ENCODE measurements at regions not wholly inside any gene's neighbourhood (a gene's known extent, or its start where the extent isn't known, plus 50 kb on each side); places are given as distances from the start of the nearest gene placed in this dataset.

GRCh38 chr11:115084231-115084630 is 405.9 kb downstream of the NXPE2 start:
- Histone ChIP-seq H3K27ac (no peak overlapping the region), H3K4me3 (no peak overlapping the region)
- DNase-seq (ENCODE audit: low spot score) = no peak
- no peak for TF ChIP-seq CTCF (IDR thresholded peaks at IDR 0.05)

- TF ChIP-seq CTCF (IDR thresholded peaks at IDR 0.05) = no peak
- Histone ChIP-seq H3K4me3 (no peak overlapping the region), H3K27ac (no peak overlapping the region)
- no peak for DNase-seq (ENCODE audit: low spot score)
Measured at GRCh38 chr11:115085461-115086210, 407.3 kb downstream of the NXPE2 start.

- DNase-seq (ENCODE audit: low spot score) = no peak
- H3K4me3 ChIP-seq = no peak overlapping the region
- no peak overlapping the region for H3K27ac ChIP-seq
- TF ChIP-seq CTCF (IDR thresholded peaks at IDR 0.05) = no peak
Measured at GRCh38 chr11:115087791-115088190, 409.5 kb downstream of the NXPE2 start.

GRCh38 chr11:115092516-115092915 is 411.7 kb downstream of the CADM1 start:
- TF ChIP-seq CTCF (IDR thresholded peaks at IDR 0.05) = no peak
- DNase-seq (ENCODE audit: low spot score) = no peak
- no peak overlapping the region for H3K27ac ChIP-seq
- no peak overlapping the region for H3K4me3 ChIP-seq

- no peak overlapping the region for H3K4me3 ChIP-seq
- no peak overlapping the region for H3K27ac ChIP-seq
- DNase-seq (ENCODE audit: low spot score) = no peak
- no peak for TF ChIP-seq CTCF (IDR thresholded peaks at IDR 0.05)
Measured at GRCh38 chr11:115097796-115098408, 406.3 kb downstream of the CADM1 start.

GRCh38 chr11:115100706-115101105 is 403.5 kb downstream of the CADM1 start:
- no peak for TF ChIP-seq CTCF (IDR thresholded peaks at IDR 0.05)
- DNase-seq (ENCODE audit: low spot score) = no peak
- no peak overlapping the region for H3K27ac ChIP-seq
- H3K4me3 ChIP-seq = no peak overlapping the region

GRCh38 chr11:115103921-115104320 is 400.3 kb downstream of the CADM1 start:
- TF ChIP-seq CTCF (IDR thresholded peaks at IDR 0.05) = no peak
- Histone ChIP-seq H3K27ac (no peak overlapping the region), H3K4me3 (no peak overlapping the region)
- DNase-seq (ENCODE audit: low spot score) = no peak
